Stimulated activated CD8-positive, alpha-beta memory T cell treated with anti-CD3 and anti-CD28 coated beads, Interleukin-15, amount 100 ng/mL, for 48 hours (primary cell): ENCODE measurements at regions not wholly inside any gene's neighbourhood (a gene's known extent, or its start where the extent isn't known, plus 50 kb on each side); places are given as distances from the start of the nearest gene placed in this dataset.

Source experiments
- DNase-seq, 2 donors: peaks; one replicate each; pipeline ENCODE4 v3.0.0-alpha.2; 2020; ENCODE audit warnings: low read depth in 2 of 2

DNA sequence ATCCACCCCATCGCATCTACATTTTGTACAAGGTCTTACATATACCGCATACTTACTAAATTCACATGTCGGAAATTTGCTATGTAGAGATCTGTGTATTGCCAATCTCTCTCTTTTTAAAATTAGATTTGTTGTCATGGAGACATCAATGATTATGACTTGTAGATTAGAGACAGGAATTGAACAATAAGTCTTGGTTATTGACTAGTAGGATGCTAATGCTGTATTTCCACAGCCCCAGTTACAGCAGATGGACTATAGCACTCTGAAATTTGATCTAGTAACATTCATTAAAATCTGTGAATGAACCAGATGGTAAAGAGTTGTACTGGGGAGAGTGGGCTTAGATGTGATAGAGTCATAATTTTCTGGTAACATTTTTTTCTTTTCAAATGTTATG is 805.7 kb downstream of the SLC4A3 start:
- DNase-seq, result no peak

DNA sequence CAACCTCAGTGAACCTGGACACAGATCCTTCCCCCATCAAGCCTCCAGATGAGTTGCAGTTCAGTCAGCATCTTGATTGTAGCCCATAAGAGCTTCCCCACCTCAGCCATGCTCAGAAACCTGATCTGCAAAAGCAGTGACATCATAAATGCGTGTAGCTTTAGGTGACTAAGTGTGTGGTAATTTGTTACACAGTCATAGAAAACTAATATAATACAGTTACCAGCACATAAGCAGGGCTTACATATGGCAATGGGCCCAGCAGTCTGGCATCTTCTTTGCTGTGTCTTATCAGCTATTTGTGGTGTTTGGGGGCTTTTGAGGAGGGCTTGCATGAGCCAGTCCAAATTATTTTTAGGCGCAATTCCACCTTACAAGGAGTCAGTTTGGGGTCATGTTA is 807.0 kb downstream of the SLC4A3 start:
- DNase-seq, result no peak

DNA sequence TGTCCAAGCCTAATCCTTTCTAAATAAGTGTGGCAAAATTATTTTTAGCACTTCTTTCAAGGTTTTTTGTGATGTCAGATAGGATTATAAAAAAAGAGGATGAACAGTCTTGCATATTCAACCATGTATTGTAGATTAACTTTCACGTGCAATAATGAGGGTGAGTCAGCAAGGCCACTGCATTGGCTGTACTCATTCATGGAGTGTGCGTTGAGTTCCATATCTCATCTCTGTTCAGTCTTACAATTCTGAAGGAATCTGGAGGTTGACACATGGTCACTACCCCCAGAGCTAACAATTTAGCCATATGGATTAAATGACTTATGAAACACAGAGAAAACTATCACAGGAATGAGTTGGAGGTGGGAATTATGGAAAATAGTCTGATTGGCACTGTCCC is 810.5 kb downstream of the SLC4A3 start:
- no peak for DNase-seq

DNA sequence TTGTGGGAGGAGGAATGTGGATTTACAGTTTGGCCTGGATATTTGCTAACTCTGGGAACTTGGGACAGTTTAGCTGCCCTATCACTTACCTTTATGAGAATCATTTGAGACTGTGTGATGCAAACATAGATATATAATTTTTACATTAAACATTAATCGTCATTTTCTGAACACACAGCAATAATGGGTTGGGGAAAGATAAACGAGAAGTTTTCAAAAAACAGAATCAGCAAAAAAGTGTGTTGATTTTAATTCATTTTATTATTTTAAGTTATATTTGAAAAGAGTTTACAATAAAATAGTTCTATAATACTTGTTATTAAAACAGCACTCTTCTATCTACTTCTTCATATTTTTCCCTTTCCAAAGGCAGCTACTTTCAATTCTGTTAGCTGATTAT is 813.3 kb downstream of the SLC4A3 start:
- no peak for DNase-seq

DNA sequence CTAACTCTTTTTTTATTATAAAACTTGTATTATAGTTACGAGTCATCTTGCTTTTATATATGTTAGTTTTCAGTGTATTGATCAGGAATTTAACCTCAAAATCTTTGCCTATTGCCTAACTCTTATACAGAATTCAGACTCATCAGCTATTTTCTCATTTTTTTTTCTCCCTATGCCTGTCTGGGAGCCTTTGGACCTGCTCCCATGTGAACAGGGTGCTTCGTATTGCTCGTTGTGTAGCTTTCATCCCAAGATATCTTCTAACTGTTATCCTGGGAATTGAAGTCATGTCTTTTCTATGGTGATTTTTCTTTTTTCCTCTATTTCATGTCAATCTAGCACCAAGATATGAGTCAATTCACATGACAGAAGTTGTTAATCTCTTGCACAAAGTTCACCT is 814.0 kb downstream of the SLC4A3 start:
- DNase-seq, result no peak

DNA sequence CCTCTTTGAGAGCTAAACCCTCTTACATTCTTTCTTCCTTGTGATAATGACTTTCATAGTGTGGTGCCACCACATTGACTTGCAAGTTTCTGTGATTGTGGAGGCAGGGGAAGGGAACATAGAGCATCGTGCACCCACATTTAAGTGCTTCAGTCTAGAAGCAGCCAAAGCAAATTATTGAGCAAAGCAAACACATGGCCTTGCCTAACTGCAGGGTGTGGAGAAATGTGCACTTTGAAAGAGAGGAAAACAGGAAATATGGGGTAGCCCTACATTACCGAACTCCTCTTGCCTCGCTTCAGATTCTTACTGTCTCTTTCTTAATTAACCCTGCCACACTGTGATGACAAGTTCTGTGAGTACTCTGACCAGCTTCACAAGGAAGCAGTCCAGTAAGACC is 814.6 kb downstream of the SLC4A3 start:
- DNase-seq, result no peak

DNA sequence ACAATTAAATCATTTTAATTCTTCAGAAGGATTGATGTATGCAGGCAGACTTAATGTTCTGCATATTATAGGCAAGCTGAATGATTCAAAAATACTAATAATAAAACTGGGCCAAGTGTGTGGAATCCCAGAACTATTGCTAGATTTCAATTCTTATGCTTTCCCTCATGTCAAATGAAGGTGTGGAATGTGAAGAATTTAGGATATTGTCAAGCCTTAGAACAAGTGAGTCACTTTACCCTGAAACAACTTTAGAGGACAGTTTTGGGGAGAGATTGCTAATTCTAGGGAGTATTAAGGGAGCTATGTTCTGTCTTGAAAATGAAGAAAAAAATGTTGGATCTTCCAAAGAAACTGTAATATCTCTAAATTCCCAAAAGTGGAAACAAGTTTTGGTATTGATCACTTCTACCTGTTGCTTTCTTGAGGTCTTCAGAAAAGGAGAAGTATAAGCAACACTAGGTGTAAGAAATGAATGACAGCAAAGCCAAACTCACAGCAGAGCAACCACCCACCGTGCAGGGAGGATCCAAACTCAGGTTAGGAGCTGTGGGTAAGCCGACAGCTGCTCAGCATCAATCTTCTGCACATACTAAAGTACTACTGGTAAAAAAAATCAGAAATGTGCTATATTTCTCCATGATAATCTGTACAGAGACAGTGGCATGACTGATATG is 818.1 kb downstream of the SLC4A3 start:
- DNase-seq, result no peak

DNA sequence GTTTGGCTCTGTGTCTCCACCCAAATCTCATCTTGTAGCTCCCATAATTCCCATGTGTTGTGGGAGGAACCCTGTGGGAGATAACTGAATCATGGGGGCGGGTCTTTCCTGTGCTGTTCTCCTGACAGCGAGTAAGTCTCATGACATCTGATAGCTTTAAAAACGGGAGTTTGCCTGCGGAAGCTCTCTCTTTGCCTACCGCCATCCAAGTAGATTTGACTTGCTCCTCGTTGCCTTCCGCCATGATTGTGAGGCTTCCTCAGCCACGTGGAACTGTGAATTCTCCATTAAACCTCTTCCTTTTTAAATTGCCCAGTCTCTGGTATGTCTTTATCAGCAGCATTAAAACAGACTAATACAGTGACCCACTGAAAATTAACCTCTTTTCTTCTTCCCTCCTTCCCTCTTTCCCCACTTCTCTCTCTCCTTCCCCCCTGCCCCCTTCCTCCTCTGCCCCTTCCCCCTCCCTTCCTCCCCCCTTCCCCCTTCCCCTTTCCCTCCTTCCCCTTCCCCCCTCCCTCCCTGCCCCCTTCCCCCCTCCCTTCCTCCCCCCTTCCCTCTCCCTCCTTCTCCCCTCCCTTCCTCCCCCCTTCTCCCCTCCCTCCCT is 818.8 kb downstream of the SLC4A3 start:
- no peak for DNase-seq

DNA sequence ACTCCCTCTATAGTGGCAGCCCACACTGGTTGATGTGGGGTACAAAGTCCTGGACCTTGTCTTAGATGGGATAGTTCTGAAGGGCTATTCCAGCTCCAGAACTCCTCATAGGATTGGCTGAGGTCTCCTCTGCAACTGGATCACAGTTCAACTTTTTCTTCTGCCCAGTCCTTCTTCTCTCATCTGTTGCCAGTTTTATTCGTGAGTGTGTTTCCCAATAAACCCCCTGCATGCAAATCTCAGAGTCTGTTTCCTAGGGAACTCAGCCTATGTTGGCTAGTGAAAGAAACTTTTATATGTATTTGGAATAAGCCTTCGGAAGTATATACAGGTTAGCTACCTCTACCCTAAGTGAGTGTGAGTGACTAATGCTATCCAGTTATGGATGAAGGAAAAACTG is 823.4 kb downstream of the SLC4A3 start:
- DNase-seq, result no peak

DNA sequence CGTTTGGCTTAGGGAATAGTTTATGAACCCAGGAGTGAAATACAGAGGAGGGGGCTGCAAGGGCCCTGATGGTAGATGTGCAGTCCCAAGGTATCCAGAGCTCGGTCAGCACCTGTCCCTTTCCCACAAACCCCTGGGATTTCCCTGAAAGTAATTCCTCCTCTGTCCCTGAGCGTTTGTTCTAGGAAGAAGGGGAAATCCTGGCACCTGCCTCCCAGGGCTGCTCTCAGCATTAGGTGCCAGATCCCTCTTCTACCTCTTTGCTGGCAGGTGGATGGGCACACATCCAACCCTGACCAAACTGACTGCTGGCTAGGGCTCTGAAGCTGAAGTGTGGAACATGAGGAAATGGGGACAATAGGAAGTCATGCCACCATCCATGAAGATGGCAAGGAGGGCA is 824.0 kb downstream of the SLC4A3 start:
- DNase-seq, result no peak

DNA sequence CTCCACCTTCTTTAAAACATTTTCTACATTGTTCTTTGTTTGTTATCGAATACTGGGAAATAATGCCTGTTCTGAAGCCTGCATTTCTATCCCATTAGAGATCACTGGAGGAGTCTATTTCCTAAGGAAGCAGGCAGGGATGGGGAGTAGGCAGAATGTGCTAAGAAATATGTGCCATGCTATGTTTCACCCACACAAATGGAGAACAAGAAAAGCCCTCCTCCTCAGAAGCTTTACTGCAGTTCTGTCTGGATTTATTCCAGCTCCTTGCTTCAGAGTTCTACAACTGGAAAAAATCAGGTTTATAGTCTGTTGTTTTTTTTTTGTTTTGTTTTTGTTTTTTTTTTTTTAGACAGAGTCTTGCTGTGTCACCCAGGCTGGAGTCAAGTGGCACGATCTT is 825.1 kb downstream of the SLC4A3 start:
- no peak for DNase-seq

DNA sequence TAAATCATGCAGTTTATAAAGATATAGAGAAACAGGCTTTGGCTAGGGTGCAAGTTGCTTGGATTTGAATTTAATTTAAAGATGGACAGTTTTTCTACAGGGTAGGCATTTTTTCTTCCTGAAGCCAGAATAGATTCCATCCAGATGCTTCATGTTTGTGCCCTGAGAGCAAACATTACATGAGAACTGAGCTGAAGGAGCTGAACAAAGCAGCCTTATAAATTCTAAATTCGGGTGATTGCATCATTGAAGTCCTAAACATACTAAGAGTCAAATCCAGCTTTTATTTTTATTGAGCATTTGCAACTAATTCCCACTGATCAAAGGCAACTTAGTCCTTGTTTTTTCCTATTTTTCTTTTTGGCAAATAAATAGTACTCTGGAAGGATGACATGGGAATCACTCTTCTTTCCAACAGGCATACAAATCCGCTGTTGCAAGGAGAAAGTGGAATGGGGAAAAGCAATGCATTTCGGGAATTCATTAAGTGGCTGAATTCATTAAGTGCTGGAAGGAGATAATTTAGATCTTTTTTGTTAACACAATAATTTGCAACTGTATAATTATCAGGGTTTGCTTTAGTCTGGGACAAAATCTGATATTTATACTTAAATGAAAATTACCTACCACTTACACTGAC is 828.0 kb downstream of the SLC4A3 start:
- no peak for DNase-seq

DNA sequence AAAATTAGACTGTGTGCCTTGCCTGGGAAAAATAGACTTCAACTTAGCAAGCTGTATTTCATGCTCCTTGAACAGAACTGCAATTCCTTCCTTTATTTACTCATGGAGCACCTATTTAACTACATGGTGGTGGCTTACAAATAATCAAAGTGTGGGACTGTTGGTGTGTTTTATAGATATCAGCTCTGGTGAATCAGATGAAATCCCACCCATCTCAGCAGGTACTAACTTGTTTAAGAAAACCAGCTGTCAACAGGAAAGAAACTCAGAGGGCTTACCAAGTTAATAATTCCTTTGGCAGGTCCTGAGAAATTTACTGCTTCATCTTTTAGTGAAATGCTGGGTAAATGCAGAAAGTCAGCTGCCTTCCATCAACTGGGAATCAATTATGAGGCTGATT is 830.6 kb downstream of the SLC4A3 start:
- no peak for DNase-seq

DNA sequence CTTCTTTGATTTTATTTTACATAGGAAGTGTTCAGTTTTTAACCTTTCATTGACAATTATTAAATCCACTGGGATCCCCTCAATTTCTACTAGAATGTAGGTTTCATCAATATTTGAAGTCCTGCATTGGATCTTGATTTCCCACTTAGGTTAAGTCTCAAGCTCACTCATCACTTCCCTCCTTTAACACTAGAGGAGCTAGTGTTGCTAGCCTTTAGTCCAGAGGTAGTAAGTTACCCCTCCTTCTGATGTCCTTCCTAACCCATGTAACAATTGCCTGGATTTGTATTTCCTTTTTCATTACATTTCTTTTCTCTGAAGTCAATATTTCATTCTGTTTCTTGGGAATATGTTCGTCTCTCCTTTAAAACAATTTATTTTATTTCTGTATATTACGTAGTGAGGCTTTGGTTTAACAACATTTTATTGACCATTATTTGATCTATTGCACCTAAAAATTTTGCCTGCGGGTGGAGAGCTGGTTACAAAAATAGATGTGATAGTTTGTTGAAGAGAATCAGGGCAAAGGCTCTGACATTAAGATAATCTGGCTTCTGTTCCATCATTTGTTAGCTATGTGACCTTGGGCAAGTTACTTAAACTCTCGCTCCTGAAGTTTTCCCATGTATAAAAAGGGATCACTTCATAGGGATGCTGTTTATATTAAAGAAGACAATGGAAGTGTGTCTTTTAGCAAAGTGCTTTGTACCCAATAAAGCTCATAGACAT is 833.0 kb downstream of the SLC4A3 start:
- no peak for DNase-seq

DNA sequence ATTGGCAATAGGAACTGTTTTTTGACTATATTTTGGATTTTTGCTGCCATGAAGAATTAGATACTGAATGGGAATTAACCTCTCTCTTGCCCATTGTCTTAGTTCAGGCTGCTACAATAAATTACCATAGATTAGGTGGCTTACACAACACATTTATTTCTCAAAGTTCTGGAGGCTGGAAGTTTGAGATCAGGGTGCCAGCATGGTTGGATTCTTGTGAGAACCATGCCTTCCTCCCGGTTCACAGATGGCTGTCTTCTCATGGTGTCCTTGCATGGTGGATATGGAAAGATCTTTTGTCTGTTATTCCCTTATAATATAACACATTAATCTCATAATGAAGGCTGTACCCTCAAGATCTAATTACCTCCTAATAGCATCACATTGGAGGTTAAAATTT is 836.4 kb downstream of the SLC4A3 start:
- no peak for DNase-seq

DNA sequence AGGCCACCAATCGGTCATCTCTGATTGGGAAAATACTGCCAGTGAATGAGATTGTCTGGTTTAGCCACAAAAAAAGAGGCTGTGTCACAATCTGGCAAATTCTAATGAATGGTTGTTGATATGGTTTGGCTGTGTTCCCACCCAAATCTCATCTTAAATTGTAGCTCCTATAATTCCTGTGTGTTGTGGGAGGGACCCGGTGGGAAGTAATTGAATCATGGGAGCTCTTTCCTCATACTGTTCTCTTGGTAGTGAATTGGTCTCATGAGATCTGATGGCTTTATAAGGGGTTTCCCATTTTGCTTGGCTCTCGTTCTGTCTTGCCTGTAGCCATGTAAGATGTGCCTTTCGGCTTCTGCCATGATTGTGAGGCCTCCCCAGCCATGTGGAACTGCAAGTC is 838.3 kb downstream of the SLC4A3 start:
- no peak for DNase-seq

DNA sequence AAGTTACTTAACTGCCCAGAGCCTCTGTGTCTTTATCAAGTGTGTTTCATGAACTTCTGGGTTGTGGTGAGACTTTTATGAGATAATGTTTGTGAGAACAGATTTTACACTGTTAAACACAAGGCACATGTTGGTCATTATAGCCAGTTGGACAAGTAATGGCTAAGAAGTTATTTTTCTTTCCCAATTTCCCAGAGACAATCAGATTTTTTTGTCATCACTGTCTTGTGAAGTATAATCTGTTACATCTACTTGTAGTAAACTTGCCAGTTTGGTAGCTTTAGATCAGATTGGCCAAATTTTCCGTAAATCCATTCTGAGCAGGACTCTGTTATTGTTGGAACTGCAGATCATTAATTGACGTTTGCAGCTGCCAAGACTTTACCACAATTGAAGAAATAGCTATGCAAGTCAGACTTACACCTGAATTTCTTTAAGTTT is 838.8 kb downstream of the SLC4A3 start:
- no peak for DNase-seq

DNA sequence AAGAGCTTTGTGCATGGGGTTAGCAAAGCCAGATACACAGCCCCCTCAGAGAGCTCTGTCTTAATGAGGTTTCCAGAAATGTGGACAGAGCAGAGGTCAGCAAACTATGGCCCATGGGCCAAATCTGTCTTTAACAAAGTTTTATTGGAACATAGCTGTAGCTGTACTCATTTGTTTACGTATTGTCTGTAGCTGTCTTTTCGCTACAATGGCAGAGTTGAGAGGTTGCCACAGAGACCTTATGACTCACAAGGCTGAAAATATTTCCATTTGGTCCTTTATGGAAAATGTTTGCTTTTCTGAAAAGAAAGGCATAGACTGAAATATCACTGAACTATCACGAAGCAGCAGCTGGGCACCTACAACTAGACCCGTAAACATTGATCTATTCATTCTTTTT is 841.8 kb downstream of the SLC4A3 start:
- DNase-seq, result no peak

DNA sequence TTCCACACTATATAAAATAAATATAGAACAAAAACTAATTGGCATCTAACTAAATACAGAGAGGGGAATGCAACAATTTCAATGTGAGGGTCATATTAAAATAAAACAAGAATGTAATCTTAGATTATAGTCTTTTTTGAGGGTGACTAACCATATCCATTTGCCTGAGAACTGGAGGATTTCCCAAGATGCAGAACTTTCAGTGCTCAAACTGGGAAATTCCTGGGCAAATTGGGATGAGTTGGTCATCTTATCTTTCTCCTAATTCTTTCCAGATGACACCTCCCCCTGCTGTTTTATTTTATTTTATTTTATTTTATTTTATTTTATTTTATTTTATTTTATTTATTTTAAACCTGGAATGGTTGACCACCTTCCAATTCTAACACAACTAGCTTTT is 846.2 kb downstream of the SLC4A3 start:
- DNase-seq, result no peak

DNA sequence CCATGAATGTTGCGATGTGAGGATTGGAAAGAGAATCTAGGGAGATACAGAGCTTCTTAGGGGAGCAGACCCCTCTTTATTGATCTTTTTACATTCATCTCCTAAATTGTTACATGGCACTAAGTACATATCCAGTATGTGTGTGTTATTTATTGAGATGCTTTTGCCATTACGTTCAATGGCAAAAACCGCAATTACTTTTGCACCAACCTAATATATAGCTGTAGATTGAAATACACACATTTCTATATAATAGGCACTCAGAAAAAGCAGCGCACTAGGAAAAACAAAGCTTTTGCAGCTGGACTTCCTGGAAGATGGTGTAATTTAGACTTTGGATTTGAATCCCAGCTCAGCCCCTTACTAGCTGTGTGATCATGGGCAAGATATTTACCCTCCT is 849.4 kb downstream of the SLC4A3 start:
- no peak for DNase-seq

DNA sequence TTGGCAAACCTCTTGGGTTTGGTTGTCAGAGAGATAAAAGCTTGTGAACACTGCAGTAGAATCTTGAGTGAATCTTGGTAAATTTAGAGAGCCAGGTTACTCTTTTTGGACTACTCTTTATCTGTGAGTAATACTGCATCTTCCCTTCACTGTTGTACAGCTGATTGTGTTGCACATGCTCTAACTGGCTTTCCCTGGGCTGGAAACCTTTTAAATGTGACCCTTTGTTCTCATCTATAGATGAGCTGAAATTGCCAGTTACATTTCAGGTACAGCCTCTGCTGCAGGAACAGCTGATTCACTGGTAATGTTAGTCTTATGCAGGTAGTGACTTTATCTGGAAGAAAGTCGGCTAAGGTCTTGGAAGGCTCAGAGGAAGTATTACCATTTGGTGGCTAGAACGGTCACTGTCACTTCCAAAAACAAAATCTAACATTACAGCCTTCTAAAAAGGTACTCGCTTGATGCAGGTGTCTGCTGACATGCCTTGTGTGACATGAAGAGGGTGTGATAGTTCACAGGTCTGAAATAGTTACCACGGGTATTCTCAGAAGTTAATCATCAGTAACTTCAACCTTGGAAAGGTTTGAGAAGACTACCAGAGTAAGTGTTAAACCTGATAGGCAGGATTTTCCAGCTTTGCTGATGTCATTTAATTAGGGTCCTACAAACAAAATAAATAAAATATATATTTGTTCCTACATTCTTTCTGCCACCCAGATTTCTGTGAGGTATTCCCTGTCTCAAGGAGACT is 851.1 kb downstream of the SLC4A3 start:
- DNase-seq, result no peak

DNA sequence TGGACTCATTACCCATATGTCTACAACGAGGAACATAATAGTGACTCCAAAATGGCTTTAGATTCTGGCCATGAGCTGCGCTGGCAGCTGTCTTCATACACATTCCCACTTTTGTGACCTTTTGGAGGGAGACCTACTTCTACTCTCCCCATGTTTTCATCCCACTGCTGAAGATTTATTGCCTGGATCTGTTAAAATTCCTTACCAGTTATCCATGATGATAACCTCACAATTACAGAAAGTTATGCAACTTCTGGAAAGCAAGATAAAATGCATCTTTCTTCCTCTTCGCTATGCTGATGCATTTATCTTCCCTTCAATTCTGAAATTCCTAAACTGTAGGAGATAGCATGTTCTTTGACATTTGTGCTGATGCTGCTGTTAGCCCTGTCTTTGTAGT is 855.3 kb downstream of the SLC4A3 start:
- no peak for DNase-seq
